ENCODE measurements at regions not wholly inside any gene's neighbourhood (a gene's known extent, or its start where the extent isn't known, plus 50 kb on each side); places are given as distances from the start of the nearest gene placed in this dataset.

- no peaks in the 10 kb centered on the region for H3K4me1 ChIP-seq (ENCODE audit: insufficient read depth, low read length)
- no peak overlapping the region for H3K9ac ChIP-seq (ENCODE audit: low read depth, low read length)
- no CpG with 5 or more reads among the region's 1 CpG for WGBS
- H3K4me3 ChIP-seq (ENCODE audit: low read length) = no peak overlapping the region
- H3K9me3 ChIP-seq (ENCODE audit: insufficient read depth, low read depth, low read length) = no peaks in the 10 kb centered on the region
- no peaks in the 10 kb centered on the region for H3K27me3 ChIP-seq (ENCODE audit: insufficient read depth, low read length)
- no peaks in the 10 kb centered on the region for H3K36me3 ChIP-seq (ENCODE audit: insufficient read depth, low read length)
- no peak overlapping the region for H3K27ac ChIP-seq (ENCODE audit: low read depth, low read length)
These were observed 63.8 kb upstream of the NOCT start for GRCh38 chr4:138951764-138952163.

GRCh38 chr4:138949866-138950265 is 65.7 kb upstream of the NOCT start:
- H3K9me3 ChIP-seq (ENCODE audit: insufficient read depth, low read depth, low read length) = no peaks in the 10 kb centered on the region
- WGBS = 90% methylated on average over 4 of the region's 4 CpGs
- no peak overlapping the region for H3K27ac ChIP-seq (ENCODE audit: low read depth, low read length)
- no peaks in the 10 kb centered on the region for H3K4me1 ChIP-seq (ENCODE audit: insufficient read depth, low read length)
- no peak overlapping the region for H3K9ac ChIP-seq (ENCODE audit: low read depth, low read length)
- no peaks in the 10 kb centered on the region for H3K36me3 ChIP-seq (ENCODE audit: insufficient read depth, low read length)
- no peaks in the 10 kb centered on the region for H3K27me3 ChIP-seq (ENCODE audit: insufficient read depth, low read length)
- no peak overlapping the region for H3K4me3 ChIP-seq (ENCODE audit: low read length)

GRCh38 chr4:138948918-138949317 is 66.7 kb upstream of the NOCT start:
- H3K27me3 ChIP-seq (ENCODE audit: insufficient read depth, low read length) = no peaks in the 10 kb centered on the region
- no peaks in the 10 kb centered on the region for H3K9me3 ChIP-seq (ENCODE audit: insufficient read depth, low read depth, low read length)
- WGBS = 86% methylated on average over 2 of the region's 2 CpGs
- H3K9ac ChIP-seq (ENCODE audit: low read depth, low read length) = no peak overlapping the region
- no peaks in the 10 kb centered on the region for H3K4me1 ChIP-seq (ENCODE audit: insufficient read depth, low read length)
- H3K4me3 ChIP-seq (ENCODE audit: low read length) = no peak overlapping the region
- no peak overlapping the region for H3K27ac ChIP-seq (ENCODE audit: low read depth, low read length)
- H3K36me3 ChIP-seq (ENCODE audit: insufficient read depth, low read length) = no peaks in the 10 kb centered on the region

- no peaks in the 10 kb centered on the region for H3K27me3 ChIP-seq (ENCODE audit: insufficient read depth, low read length)
- no peaks in the 10 kb centered on the region for H3K9me3 ChIP-seq (ENCODE audit: insufficient read depth, low read depth, low read length)
- WGBS = 82% methylated on average over 1 of the region's 1 CpG
- no peaks in the 10 kb centered on the region for H3K4me1 ChIP-seq (ENCODE audit: insufficient read depth, low read length)
- H3K9ac ChIP-seq (ENCODE audit: low read depth, low read length) = no peak overlapping the region
- H3K27ac ChIP-seq (ENCODE audit: low read depth, low read length) = no peak overlapping the region
- H3K36me3 ChIP-seq (ENCODE audit: insufficient read depth, low read length) = no peaks in the 10 kb centered on the region
- H3K4me3 ChIP-seq (ENCODE audit: low read length) = no peak overlapping the region
These were observed 69.3 kb upstream of the NOCT start for GRCh38 chr4:138946306-138946705.

- Histone ChIP-seq H3K27ac (ENCODE audit: low read depth, low read length) (no peak overlapping the region), H3K9me3 (ENCODE audit: insufficient read depth, low read depth, low read length) (no peaks in the 10 kb centered on the region)
- 80% methylated on average over 1 of the region's 1 CpG for WGBS
These were observed 69.7 kb upstream of the NOCT start for GRCh38 chr4:138945840-138946239.

GRCh38 chr4:138945401-138945800 is 70.2 kb upstream of the NOCT start:
- H3K9me3 ChIP-seq (ENCODE audit: insufficient read depth, low read depth, low read length) = no peaks in the 10 kb centered on the region
- H3K27me3 ChIP-seq (ENCODE audit: insufficient read depth, low read length) = no peaks in the 10 kb centered on the region
- no peak overlapping the region for H3K9ac ChIP-seq (ENCODE audit: low read depth, low read length)
- no peak overlapping the region for H3K4me3 ChIP-seq (ENCODE audit: low read length)
- no peaks in the 10 kb centered on the region for H3K36me3 ChIP-seq (ENCODE audit: insufficient read depth, low read length)
- WGBS = 100% methylated on average over 1 of the region's 2 CpGs
- no peaks in the 10 kb centered on the region for H3K4me1 ChIP-seq (ENCODE audit: insufficient read depth, low read length)
- H3K27ac ChIP-seq (ENCODE audit: low read depth, low read length) = no peak overlapping the region

More at GRCh38 chr4:138945840-138946239, 69.7 kb upstream of the NOCT start:
- Histone ChIP-seq H3K4me1 (ENCODE audit: insufficient read depth, low read length) (no peaks in the 10 kb centered on the region), H3K9ac (ENCODE audit: low read depth, low read length) (no peak overlapping the region), H3K36me3 (ENCODE audit: insufficient read depth, low read length) (no peaks in the 10 kb centered on the region), H3K4me3 (ENCODE audit: low read length) (no peak overlapping the region), H3K27me3 (ENCODE audit: insufficient read depth, low read length) (no peaks in the 10 kb centered on the region)

- Histone ChIP-seq H3K27ac (ENCODE audit: low read depth, low read length) (no peak overlapping the region), H3K9me3 (ENCODE audit: insufficient read depth, low read depth, low read length) (no peaks in the 10 kb centered on the region), H3K4me1 (ENCODE audit: insufficient read depth, low read length) (no peaks in the 10 kb centered on the region), H3K4me3 (ENCODE audit: low read length) (no peak overlapping the region), H3K27me3 (ENCODE audit: insufficient read depth, low read length) (no peaks in the 10 kb centered on the region), H3K36me3 (ENCODE audit: insufficient read depth, low read length) (no peaks in the 10 kb centered on the region), H3K9ac (ENCODE audit: low read depth, low read length) (no peak overlapping the region)
- 88% methylated on average over 5 of the region's 5 CpGs for WGBS
These were observed 71.7 kb upstream of the NOCT start for GRCh38 chr4:138943893-138944292.

- peaks cover 19% of the 10 kb centered on the region for H3K4me1 ChIP-seq (ENCODE audit: insufficient read depth, low read length)
- no peaks in the 10 kb centered on the region for H3K9me3 ChIP-seq (ENCODE audit: insufficient read depth, low read depth, low read length)
- H3K9ac ChIP-seq (ENCODE audit: low read depth, low read length) = no peak overlapping the region
- WGBS = no CpG with 5 or more reads among the region's 1 CpG
- no peak overlapping the region for H3K4me3 ChIP-seq (ENCODE audit: low read length)
- no peak overlapping the region for H3K27ac ChIP-seq (ENCODE audit: low read depth, low read length)
- H3K36me3 ChIP-seq (ENCODE audit: insufficient read depth, low read length) = no peaks in the 10 kb centered on the region
- no peaks in the 10 kb centered on the region for H3K27me3 ChIP-seq (ENCODE audit: insufficient read depth, low read length)
These were observed 74.5 kb upstream of the NOCT start for GRCh38 chr4:138941037-138941436.

GRCh38 chr4:138939960-138940359 is 75.6 kb upstream of the NOCT start:
- no peak overlapping the region for H3K27ac ChIP-seq (ENCODE audit: low read depth, low read length)
- no peak overlapping the region for H3K9ac ChIP-seq (ENCODE audit: low read depth, low read length)
- WGBS = 80% methylated on average over 4 of the region's 4 CpGs
- H3K9me3 ChIP-seq (ENCODE audit: insufficient read depth, low read depth, low read length) = no peaks in the 10 kb centered on the region
- H3K4me1 ChIP-seq (ENCODE audit: insufficient read depth, low read length) = peaks cover 24% of the 10 kb centered on the region
- no peaks in the 10 kb centered on the region for H3K36me3 ChIP-seq (ENCODE audit: insufficient read depth, low read length)
- no peaks in the 10 kb centered on the region for H3K27me3 ChIP-seq (ENCODE audit: insufficient read depth, low read length)
- no peak overlapping the region for H3K4me3 ChIP-seq (ENCODE audit: low read length)

- no peak overlapping the region for H3K4me3 ChIP-seq (ENCODE audit: low read length)
These were observed 77.3 kb upstream of the NOCT start for GRCh38 chr4:138938366-138938690.

GRCh38 chr4:138935135-138935807 is 80.3 kb upstream of the NOCT start:
- Histone ChIP-seq H3K27me3 (ENCODE audit: insufficient read depth, low read length) (no peaks in the 10 kb centered on the region), H3K36me3 (ENCODE audit: insufficient read depth, low read length) (no peaks in the 10 kb centered on the region), H3K4me1 (ENCODE audit: insufficient read depth, low read length) (peaks cover 24% of the 10 kb centered on the region), H3K27ac (ENCODE audit: low read depth, low read length) (no peak overlapping the region), H3K4me3 (ENCODE audit: low read length) (no peak overlapping the region), H3K9me3 (ENCODE audit: insufficient read depth, low read depth, low read length) (no peaks in the 10 kb centered on the region), H3K9ac (ENCODE audit: low read depth, low read length) (no peak overlapping the region)
- 85% methylated on average over 2 of the region's 4 CpGs for WGBS

More at GRCh38 chr4:138938366-138938690, 77.3 kb upstream of the NOCT start:
- Histone ChIP-seq H3K27me3 (ENCODE audit: insufficient read depth, low read length) (no peaks in the 10 kb centered on the region), H3K4me1 (ENCODE audit: insufficient read depth, low read length) (peaks cover 24% of the 10 kb centered on the region), H3K27ac (ENCODE audit: low read depth, low read length) (no peak overlapping the region), H3K9ac (ENCODE audit: low read depth, low read length) (no peak overlapping the region), H3K9me3 (ENCODE audit: insufficient read depth, low read depth, low read length) (no peaks in the 10 kb centered on the region), H3K36me3 (ENCODE audit: insufficient read depth, low read length) (no peaks in the 10 kb centered on the region)
- 5% methylated on average over 2 of the region's 3 CpGs for WGBS

- H3K9ac ChIP-seq (ENCODE audit: low read depth, low read length) = no peak overlapping the region
- H3K27ac ChIP-seq (ENCODE audit: low read depth, low read length) = no peak overlapping the region
- H3K27me3 ChIP-seq (ENCODE audit: insufficient read depth, low read length) = no peaks in the 10 kb centered on the region
- no peak overlapping the region for H3K4me3 ChIP-seq (ENCODE audit: low read length)
- H3K9me3 ChIP-seq (ENCODE audit: insufficient read depth, low read depth, low read length) = no peaks in the 10 kb centered on the region
- no peaks in the 10 kb centered on the region for H3K4me1 ChIP-seq (ENCODE audit: insufficient read depth, low read length)
- H3K36me3 ChIP-seq (ENCODE audit: insufficient read depth, low read length) = no peaks in the 10 kb centered on the region
These were observed 88.5 kb upstream of the NOCT start for GRCh38 chr4:138927072-138927471.
